HepG2 (cell line): ENCODE measurements at regions not wholly inside any gene's neighbourhood (a gene's known extent, or its start where the extent isn't known, plus 50 kb on each side); places are given as distances from the start of the nearest gene placed in this dataset.

Experiments
- AGO1 ChIP-seq: fragments of 200-400 bp; formaldehyde crosslinking; IDR thresholded peaks from 2 replicates; pipeline ENCODE4 v1.6.1; 2017; ENCODE audit warnings: mild to moderate bottlenecking, low read depth, low read length, moderate library complexity; ENCODE audit not compliant: poor library complexity, severe bottlenecking
- ATM ChIP-seq: fragments of 450-650 bp; IDR thresholded peaks from 2 replicates; pipeline ENCODE4 v1.7.1; 2017; ENCODE audit warnings: mild to moderate bottlenecking, borderline replicate concordance
- BRCA1 ChIP-seq: sonication (generic); formaldehyde crosslinking; IDR thresholded peaks from 2 replicates; pipeline ENCODE4 v1.4.0; 2020; ENCODE audit warnings: missing genetic modification reagents
- CHD2 ChIP-seq: IDR thresholded peaks from 2 replicates; pipeline ENCODE4 v1.6.1; 2011; ENCODE audit warnings: low read depth, low read length, improper control_type of control experiment
- HNF1A ChIP-seq, 2 experiments: sonication (generic) in 1 of 2; formaldehyde crosslinking in 1 of 2; IDR thresholded peaks; 2 replicates each; pipeline versions ENCODE4 v1.4.0 to v1.6.1; 2016 to 2020; ENCODE audit warnings: borderline replicate concordance in 1 of 2, low read depth in 1 of 2, mild to moderate bottlenecking in 1 of 2, missing genetic modification reagents in 1 of 2
- ISL2 ChIP-seq: sonication (generic); formaldehyde crosslinking; IDR thresholded peaks from 2 replicates; pipeline ENCODE4 v1.5.0; 2020; ENCODE audit warnings: missing genetic modification reagents
- KLF16 ChIP-seq, 2 experiments: sonication (generic) in 1 of 2; formaldehyde crosslinking in 1 of 2; IDR thresholded peaks; 2 replicates each; pipeline versions ENCODE4 v1.6.1 to v1.8.0; 2016 to 2023; ENCODE audit warnings: missing genetic modification reagents in 2 of 2, missing compliant biosample characterization in 1 of 2
- NRL ChIP-seq: sonication (generic); formaldehyde crosslinking; IDR thresholded peaks from 2 replicates; pipeline ENCODE4 v1.5.0; 2020; ENCODE audit warnings: missing genetic modification reagents, mild to moderate bottlenecking, moderate library complexity, borderline replicate concordance
- PAX8 ChIP-seq: sonication (generic); formaldehyde crosslinking; IDR thresholded peaks from 2 replicates; pipeline ENCODE4 v1.8.0; 2022; ENCODE audit warnings: mild to moderate bottlenecking, missing genetic modification reagents, borderline replicate concordance
- RORA ChIP-seq: sonication (generic); formaldehyde crosslinking; IDR thresholded peaks from 2 replicates; pipeline ENCODE4 v1.5.0; 2020; ENCODE audit warnings: mild to moderate bottlenecking, missing genetic modification reagents, moderate library complexity
- STAT6 ChIP-seq: sonication (generic); formaldehyde crosslinking; IDR thresholded peaks from 2 replicates; pipeline ENCODE4 v1.4.0; 2020; ENCODE audit warnings: missing genetic modification reagents, mild to moderate bottlenecking, borderline replicate concordance
- ZNF235 ChIP-seq: sonication (generic); formaldehyde crosslinking; IDR thresholded peaks from 2 replicates; pipeline ENCODE4 v1.8.1; 2023; ENCODE audit warnings: mild to moderate bottlenecking, missing genetic modification reagents, borderline replicate concordance
- ZNF280D ChIP-seq: sonication (generic); formaldehyde crosslinking; IDR thresholded peaks from 2 replicates; pipeline ENCODE4 v1.5.1; 2020; ENCODE audit warnings: mild to moderate bottlenecking, missing genetic modification reagents
- ZNF333 ChIP-seq: sonication (generic); formaldehyde crosslinking; IDR thresholded peaks from 2 replicates; pipeline ENCODE4 v1.4.0; 2020; ENCODE audit warnings: mild to moderate bottlenecking, missing genetic modification reagents, borderline replicate concordance

- no peak for TF ChIP-seq STAT6 (CRISPR knock-in tag)
- TF ChIP-seq PAX8 (CRISPR knock-in tag) = no peak
- TF ChIP-seq HNF1A (IDR thresholded peaks at IDR 0.05; ENCODE audit: low read depth) = no peak
- TF ChIP-seq HNF1A (CRISPR knock-in tag; IDR thresholded peaks at IDR 0.05; ENCODE audit: borderline replicate concordance) = no peak
- 0 out of 4 replicates have a peak, but pooled peaks of 1 of the 2 experiments have one; percentile 32 for TF ChIP-seq KLF16 (CRISPR knock-in tag; IDR thresholded peaks at IDR 0.05)
- no peak for TF ChIP-seq CHD2
- no peak for TF ChIP-seq ZNF280D (CRISPR knock-in tag)
- TF ChIP-seq NRL = no peak
- no peak for TF ChIP-seq ZNF235 (CRISPR knock-in tag)
- no peak for TF ChIP-seq BRCA1 (CRISPR knock-in tag)
- TF ChIP-seq AGO1 = no peak
- TF ChIP-seq ATM = no peak
- TF ChIP-seq RORA = no peak
- no peak for TF ChIP-seq ZNF333 (CRISPR knock-in tag)
- peak; percentile 90 for TF ChIP-seq ISL2 (CRISPR knock-in tag)
These were observed 195.4 kb upstream of the ARL4C start (continued) for GRCh38 chr2:234691968-234692955.
